KMS-11 (cell line): ENCODE measurements at regions not wholly inside any gene's neighbourhood (a gene's known extent, or its start where the extent isn't known, plus 50 kb on each side); places are given as distances from the start of the nearest gene placed in this dataset.

ENCODE experiments used
- H2AFZ ChIP-seq: fragments of 200-600 bp; sonication (generic); 2 replicates; pipeline ENCODE4 v1.6.1; 2016; ENCODE audit warnings: antibody characterized with exemption, mixed run types, low read depth
- H3K27ac ChIP-seq: fragments of 200-600 bp; sonication (generic); 2 replicates; pipeline ENCODE4 v1.6.1; 2016; ENCODE audit warnings: mild to moderate bottlenecking, mixed run types
- H3K27me3 ChIP-seq: fragments of 200-600 bp; sonication (generic); 2 replicates; pipeline ENCODE4 v1.6.1; 2017; ENCODE audit warnings: mild to moderate bottlenecking, low read depth, mixed run types, moderate library complexity; ENCODE audit not compliant: insufficient read depth
- H3K36me3 ChIP-seq: fragments of 200-600 bp; sonication (generic); 2 replicates; pipeline ENCODE4 v1.6.1; 2017; ENCODE audit warnings: mild to moderate bottlenecking, mixed run types; ENCODE audit not compliant: insufficient read depth
- H3K4me1 ChIP-seq: fragments of 200-600 bp; sonication (generic); 2 replicates; pipeline ENCODE4 v1.6.1; 2016; ENCODE audit warnings: mild to moderate bottlenecking, low read depth, mixed run types; ENCODE audit not compliant: poor library complexity, severe bottlenecking
- H3K4me2 ChIP-seq: fragments of 200-600 bp; sonication (generic); 2 replicates; pipeline ENCODE4 v1.7.0; 2016; ENCODE audit warnings: mild to moderate bottlenecking, mixed run types
- H3K4me3 ChIP-seq: fragments of 200-600 bp; sonication (generic); IDR thresholded peaks from 2 replicates; pipeline ENCODE4 v1.6.1; 2017; ENCODE audit warnings: low read depth, low read length, mixed read lengths; ENCODE audit not compliant: insufficient read depth
- H3K79me2 ChIP-seq: fragments of 200-600 bp; sonication (generic); 2 replicates; pipeline ENCODE4 v1.6.1; 2016; ENCODE audit warnings: low read depth, mixed run types; ENCODE audit not compliant: insufficient read depth
- H3K9ac ChIP-seq: fragments of 200-600 bp; sonication (generic); 2 replicates; pipeline ENCODE4 v1.6.1; 2016; ENCODE audit warnings: mild to moderate bottlenecking, mixed run types
- H4K20me1 ChIP-seq: fragments of 200-600 bp; sonication (generic); 2 replicates; pipeline ENCODE4 v1.6.1; 2016; ENCODE audit warnings: mild to moderate bottlenecking, mixed run types; ENCODE audit not compliant: insufficient read depth
- CTCF ChIP-seq: fragments of 200-600 bp; sonication (generic); conservative IDR thresholded peaks from 2 replicates; pipeline ENCODE4 v1.6.1; 2017; ENCODE audit warnings: low read depth, mild to moderate bottlenecking, antibody characterized with exemption, low read length, moderate library complexity, mixed read lengths

- no peaks in the 10 kb centered on the region for H3K27me3 ChIP-seq
- no peaks in the 10 kb centered on the region for H4K20me1 ChIP-seq
- no peaks in the 10 kb centered on the region for H3K79me2 ChIP-seq
- H3K9ac ChIP-seq, result no peak overlapping the region
- TF ChIP-seq CTCF, result no peak
- H3K4me3 ChIP-seq, result no peak overlapping the region
- H2AFZ ChIP-seq, result no peak overlapping the region
- H3K4me2 ChIP-seq, result no peak overlapping the region
- H3K27ac ChIP-seq, result no peak overlapping the region
- H3K4me1 ChIP-seq, result no peaks in the 10 kb centered on the region
- no peaks in the 10 kb centered on the region for H3K36me3 ChIP-seq
Measured at GRCh38 chr15:94745371-94745770, 514.0 kb downstream of the MCTP2 start.

DNA sequence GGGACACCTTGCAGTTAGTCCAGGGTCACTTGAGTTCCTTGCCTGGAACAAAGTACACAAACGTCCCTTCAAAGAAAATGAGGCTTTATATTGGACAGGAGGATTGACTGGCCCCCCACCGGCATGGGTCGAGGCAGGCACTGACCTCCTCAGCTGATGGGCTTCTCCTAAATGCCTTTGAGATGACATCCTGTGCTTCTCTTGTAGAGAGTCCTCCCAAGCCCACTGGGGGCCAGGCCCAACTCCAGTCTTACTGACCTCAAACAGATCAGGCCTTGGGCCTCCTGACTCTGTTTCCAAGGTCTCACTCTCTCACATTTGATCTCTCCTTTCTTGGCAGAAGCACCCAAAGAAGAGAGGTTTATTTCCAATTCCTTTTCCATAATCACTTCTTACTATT lies 516.1 kb downstream of the MCTP2 start:
- H3K4me3 ChIP-seq, result no peak overlapping the region
- no peaks in the 10 kb centered on the region for H3K36me3 ChIP-seq
- no peak overlapping the region for H3K27ac ChIP-seq
- H4K20me1 ChIP-seq, result no peaks in the 10 kb centered on the region
- no peak for TF ChIP-seq CTCF
- H3K27me3 ChIP-seq, result no peaks in the 10 kb centered on the region
- H3K4me2 ChIP-seq, result no peak overlapping the region
- no peak overlapping the region for H3K9ac ChIP-seq
- H3K4me1 ChIP-seq, result no peaks in the 10 kb centered on the region
- H2AFZ ChIP-seq, result no peak overlapping the region
- H3K79me2 ChIP-seq, result no peaks in the 10 kb centered on the region

GRCh38 chr15:94749811-94750617 lies 518.7 kb downstream of the MCTP2 start:
- no peak overlapping the region for H3K9ac ChIP-seq
- H3K27ac ChIP-seq, result no peak overlapping the region
- no peaks in the 10 kb centered on the region for H3K79me2 ChIP-seq
- no peaks in the 10 kb centered on the region for H3K36me3 ChIP-seq
- no peak for TF ChIP-seq CTCF
- H3K4me2 ChIP-seq, result no peak overlapping the region
- no peaks in the 10 kb centered on the region for H3K4me1 ChIP-seq
- H4K20me1 ChIP-seq, result no peaks in the 10 kb centered on the region
- H3K27me3 ChIP-seq, result no peaks in the 10 kb centered on the region
- H3K4me3 ChIP-seq, result no peak overlapping the region
- no peak overlapping the region for H2AFZ ChIP-seq

GRCh38 chr15:94760348-94760747 lies 529.0 kb downstream of the MCTP2 start:
- Histone ChIP-seq H4K20me1 (no peaks in the 10 kb centered on the region), H3K9ac (no peak overlapping the region), H3K27ac (no peak overlapping the region), H3K4me1 (no peaks in the 10 kb centered on the region), H3K4me3 (no peak overlapping the region), H3K36me3 (no peaks in the 10 kb centered on the region), H2AFZ (no peak overlapping the region), H3K27me3 (no peaks in the 10 kb centered on the region), H3K4me2 (no peak overlapping the region), H3K79me2 (no peaks in the 10 kb centered on the region)
- TF ChIP-seq CTCF, result no peak
